NCI-H82 treated with DMSO at 0.1 percent for 48 hours (cell line): ENCODE measurements at regions not wholly inside any gene's neighbourhood (a gene's known extent, or its start where the extent isn't known, plus 50 kb on each side); places are given as distances from the start of the nearest gene placed in this dataset.
"Not testable (repeated sequence)": the region's sequence is repeated elsewhere in the genome, so short reads cannot be mapped to it uniquely, and the experiment has no call there.

Source experiments
- DNase-seq: peaks from one replicate; lab custom pipeline; 2025; ENCODE audit not compliant: unreplicated experiment; lab: John Stamatoyannopoulos, UW

- no peak for DNase-seq
Observed at GRCh38 chr15:95129574-95129973, 898.2 kb downstream of the MCTP2 start.

- no peak for DNase-seq
Observed at GRCh38 chr15:95131131-95131556, 899.8 kb downstream of the MCTP2 start.

DNA sequence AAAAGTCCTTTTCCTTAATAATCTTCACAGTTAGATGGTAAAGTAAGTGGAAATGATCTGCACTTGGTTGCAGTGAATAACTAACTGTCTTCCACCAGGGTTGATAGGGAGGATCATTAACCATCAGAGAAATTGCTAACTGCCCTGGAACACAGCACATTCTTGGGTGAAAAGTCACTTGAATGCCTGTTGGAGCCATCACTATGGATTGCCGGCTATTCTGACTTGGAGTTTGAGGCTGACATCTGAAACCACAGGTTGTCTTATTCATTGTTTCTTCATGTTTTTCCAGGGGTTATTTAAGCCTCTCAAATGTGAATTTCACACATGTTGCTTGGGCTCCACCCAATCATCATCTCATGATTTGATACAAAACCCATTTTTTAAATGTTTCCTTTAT lies 901.4 kb downstream of the MCTP2 start:
- no peak for DNase-seq

GRCh38 chr15:95134431-95135110 lies 903.2 kb downstream of the MCTP2 start:
- no peak for DNase-seq

DNA sequence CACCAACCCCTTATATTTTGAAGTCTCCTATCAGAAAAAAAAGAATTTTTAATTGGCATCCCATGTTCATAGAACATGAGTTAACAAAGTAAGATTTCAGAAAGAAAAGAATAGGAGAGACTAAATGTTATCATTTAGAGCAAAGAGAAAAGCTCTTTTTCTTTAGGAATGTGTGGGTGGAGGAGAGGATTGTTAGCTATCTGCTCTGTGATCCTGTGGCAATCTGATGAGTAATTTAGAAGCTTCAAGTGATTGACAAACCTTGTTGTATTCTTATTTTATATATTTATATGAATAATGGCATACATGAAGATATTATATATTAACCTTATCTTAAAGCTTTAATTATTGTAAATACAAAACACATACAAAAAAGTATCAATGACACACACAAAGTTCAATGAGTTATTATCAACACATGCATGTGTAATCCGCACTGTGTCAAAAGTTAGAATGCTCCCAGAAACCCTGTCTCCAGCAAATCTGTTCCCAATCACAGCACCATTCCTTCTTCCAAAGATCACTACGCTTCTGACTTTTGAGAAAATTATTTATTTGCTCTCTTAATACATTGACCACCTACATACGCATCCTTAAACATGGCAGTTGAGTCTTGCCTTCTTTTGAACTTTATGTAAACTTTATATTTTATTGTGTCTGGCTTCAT lies 907.4 kb downstream of the MCTP2 start:
- DNase-seq = no peak

GRCh38 chr15:95141486-95141885 lies 910.1 kb downstream of the MCTP2 start:
- no peak for DNase-seq

GRCh38 chr15:95142531-95142930 lies 911.2 kb downstream of the MCTP2 start:
- DNase-seq = no peak

DNA sequence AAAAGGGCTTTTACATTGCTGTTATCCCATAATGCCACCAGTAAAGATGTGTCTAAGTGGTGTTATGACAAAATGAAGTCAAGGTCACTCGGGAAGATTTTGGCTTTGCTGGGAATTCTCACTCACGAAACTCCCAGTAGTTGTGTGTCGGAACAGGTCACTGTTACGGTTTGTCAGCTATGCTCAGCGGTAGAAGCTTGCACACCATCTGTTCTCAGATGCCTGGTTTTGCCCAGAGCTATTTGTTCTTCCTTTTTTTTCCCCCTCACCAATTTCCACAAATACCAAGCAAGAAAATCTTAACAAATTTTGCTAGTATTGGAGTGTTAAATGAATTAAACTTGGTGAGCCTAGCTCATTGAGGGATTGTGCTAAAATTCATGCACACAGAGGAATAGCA lies 915.1 kb downstream of the MCTP2 start:
- no peak for DNase-seq

DNA sequence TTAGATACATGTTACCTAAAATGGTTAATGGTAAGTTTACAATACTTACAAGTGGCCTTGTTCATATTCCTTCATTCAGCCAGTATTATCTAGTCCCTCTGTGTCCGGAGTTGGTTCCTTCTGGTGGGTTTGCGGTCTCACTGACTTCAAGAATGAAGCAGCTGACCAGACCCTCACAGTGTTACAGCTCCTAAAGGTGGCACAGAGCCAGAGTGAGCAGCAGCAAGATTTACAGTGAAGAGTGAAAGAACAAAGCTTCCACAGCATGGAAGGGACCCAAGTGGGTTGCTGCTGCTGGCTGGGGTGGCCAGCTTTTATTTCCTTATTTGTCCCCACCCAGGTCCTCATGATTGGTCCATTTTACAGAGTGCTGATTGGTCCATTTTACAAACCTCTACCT lies 916.8 kb downstream of the MCTP2 start:
- no peak for DNase-seq

- DNase-seq = no peak
Observed at GRCh38 chr15:95149036-95149435, 917.7 kb downstream of the MCTP2 start.

GRCh38 chr15:95149771-95150170 lies 918.4 kb downstream of the MCTP2 start:
- DNase-seq = no peak

GRCh38 chr15:95150466-95150865 lies 919.1 kb downstream of the MCTP2 start:
- DNase-seq = no peak

- DNase-seq = no peak
Observed at GRCh38 chr15:95152741-95153140, 921.4 kb downstream of the MCTP2 start.

GRCh38 chr15:95153201-95153600 lies 921.8 kb downstream of the MCTP2 start:
- DNase-seq = not testable (repeated sequence)

DNA sequence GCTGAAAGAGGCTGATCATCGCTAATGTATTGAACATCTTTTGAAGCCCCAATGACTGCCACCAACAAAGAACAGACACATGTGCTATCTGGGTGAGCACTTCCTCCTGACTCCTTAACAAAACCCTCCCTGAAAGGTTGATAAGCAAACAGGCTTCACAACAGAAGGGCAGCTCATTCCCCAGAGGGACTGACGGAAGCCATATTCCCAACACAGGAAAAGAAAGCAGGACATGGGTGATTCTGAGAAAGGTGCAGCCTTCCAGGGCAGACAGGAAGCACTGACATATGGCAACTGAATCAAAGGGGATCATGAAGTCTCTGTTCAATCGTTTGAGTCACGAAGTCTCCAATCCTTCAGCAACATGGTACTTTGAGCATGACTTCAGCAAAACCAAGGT lies 929.0 kb downstream of the MCTP2 start:
- DNase-seq = no peak

DNA sequence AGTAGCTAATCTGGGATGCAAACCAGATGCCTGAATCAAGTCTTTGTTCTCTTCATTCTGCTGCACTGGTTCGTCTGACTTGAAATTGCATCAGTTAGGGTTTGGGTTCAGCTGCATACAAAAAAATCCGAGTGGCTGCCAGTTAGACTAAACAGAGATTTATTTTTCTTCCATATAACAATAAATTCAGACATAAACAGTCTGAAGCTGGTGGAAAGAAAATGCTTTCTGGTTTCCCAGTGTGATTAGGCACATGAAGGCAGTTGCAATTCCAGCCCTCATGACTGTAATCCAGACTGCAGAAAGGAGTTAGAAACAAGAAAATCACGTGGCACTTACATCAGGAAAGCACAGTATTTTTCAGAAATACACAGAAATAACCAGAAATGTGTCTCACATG lies 930.7 kb downstream of the MCTP2 start:
- DNase-seq = no peak

GRCh38 chr15:95162531-95162930 lies 931.2 kb downstream of the MCTP2 start:
- DNase-seq = no peak

- no peak for DNase-seq
Observed at GRCh38 chr15:95162967-95163531, 931.7 kb downstream of the MCTP2 start.

- DNase-seq = no peak
Observed at GRCh38 chr15:95168152-95168551, 936.8 kb downstream of the MCTP2 start.

DNA sequence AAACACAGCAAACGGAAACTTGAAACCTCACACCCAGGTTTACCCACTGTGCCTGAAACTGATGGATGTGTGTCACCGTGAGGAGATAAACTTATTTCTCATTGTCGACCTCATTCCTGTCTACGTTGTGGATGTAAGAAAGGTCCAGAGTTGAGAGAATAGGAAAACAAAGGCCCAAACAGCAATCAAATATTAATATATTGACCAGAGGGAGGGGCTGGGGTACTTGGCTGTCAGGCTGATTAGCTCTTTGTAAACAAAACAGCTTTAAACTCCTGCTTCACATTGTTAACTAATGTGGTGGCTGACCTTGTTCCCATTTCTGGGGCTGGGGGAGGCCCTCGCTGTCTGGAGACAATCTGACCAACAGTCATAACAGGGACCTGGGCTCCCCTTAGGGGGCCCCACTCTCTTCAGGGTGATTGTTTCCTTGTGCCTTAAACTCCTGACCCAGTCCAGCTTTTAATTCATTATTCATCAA lies 937.6 kb downstream of the MCTP2 start:
- DNase-seq = no peak

DNA sequence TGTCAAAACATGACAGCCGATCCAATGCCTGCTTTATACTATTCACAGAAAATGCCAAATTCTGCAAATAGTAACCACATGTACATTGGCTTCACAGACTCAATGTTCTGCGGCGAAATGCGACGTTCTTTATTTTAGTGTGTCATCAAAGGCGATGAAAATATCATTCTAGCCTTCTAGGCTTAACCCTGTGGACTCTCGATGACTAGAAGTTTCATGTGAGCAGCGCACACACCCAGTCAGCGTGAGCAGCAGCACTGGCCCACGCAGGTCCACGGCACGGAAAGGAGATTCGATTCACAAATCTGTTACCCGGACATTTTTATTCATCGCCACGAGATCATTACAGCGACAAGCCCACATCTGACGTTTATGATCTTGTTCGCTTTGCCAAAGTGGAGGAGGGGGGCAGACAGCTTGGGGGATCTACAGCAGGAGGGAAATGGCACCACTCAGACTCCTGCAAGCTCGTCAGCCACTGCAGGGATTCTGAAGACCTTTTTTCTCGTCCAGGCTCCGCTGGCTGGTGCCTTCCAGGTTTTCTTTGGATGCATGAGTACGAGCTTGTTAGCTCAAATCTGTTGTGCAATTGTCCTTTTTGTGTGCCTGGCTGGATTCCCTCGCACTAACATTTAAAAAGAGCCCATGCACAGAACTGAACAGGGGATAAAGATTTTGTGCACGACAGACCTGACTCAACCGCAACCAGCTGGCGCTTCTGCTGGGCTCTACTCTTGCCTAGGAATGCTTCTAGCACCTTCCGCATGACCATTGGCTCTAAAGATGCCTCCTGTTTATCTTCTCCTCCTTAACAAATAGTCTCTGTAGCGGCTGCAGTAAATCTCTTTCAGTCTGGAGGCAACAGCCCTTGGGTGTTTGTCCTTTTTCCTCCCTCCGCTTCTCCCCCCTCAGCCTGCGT lies 938.4 kb downstream of the MCTP2 start:
- no peak for DNase-seq
